HG02610 (cell line): ENCODE measurements at regions not wholly inside any gene's neighbourhood (a gene's known extent, or its start where the extent isn't known, plus 50 kb on each side); places are given as distances from the start of the nearest gene placed in this dataset.
"Not testable (repeated sequence)": the region's sequence is repeated elsewhere in the genome, so short reads cannot be mapped to it uniquely, and the experiment has no call there.

Experiments used
- ATAC-seq: cut with Tn5 transposase; IDR thresholded peaks from one replicate; pipeline ENCODE4 v1.9.1; 2021; ENCODE audit warnings: mild to moderate bottlenecking, moderate library complexity; ENCODE audit not compliant: unreplicated experiment

DNA sequence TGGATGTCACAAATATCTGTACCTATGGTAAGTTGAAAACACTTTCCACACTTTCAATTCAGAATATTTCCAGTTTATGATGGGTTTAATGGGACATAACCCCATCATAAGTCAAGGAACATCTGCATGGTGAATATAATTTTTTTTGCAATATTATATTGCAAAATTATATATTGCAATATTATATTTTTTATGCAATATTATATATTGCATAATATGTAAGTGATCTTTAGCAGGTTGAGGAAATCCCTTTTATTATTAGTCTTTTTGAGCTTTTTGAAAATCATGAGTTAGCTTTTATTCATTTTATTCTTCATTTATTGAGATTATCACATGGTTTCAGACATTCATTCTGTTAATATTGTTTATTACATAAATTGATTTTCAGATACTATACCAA is 342.2 kb upstream of the GALNT5 start:
- ATAC-seq, result no peak

DNA sequence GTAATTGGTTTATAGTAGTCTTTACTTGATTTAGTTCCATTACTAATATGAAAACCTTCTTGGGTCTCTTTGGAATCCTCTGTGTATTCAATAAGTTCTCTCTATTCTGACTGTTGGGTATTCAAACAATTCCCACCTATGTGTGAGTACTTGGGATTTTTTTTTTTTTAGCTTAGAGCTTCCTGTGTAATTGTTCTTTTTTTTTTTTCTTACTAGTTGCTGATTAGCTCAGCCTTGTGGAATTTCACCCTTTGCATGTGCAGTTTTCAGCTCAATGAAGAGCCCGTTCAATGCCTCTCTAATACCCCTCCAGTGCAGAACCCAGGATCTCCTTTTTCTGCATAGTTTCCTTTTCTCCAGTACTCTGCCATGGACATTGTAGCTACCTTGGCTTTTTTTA is 339.1 kb upstream of the GALNT5 start:
- no peak for ATAC-seq

DNA sequence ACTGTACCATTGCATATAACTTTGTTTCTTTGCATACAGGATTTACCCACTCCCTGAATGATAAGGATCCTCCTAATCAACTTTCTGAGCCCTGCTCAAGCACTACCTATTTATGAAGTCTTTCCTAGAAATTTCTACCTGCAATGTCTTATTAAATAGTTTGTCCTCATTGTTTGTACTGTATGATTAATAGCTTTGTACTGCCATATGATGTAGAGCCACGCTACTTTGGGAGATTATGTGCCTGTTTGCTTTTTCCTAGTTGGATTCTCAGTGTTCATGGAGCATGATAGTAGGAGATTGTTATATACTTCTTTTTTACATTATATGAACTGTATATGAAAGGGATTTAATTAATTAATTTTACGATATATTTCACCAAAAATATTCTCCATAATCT is 327.1 kb upstream of the GALNT5 start:
- no peak for ATAC-seq

DNA sequence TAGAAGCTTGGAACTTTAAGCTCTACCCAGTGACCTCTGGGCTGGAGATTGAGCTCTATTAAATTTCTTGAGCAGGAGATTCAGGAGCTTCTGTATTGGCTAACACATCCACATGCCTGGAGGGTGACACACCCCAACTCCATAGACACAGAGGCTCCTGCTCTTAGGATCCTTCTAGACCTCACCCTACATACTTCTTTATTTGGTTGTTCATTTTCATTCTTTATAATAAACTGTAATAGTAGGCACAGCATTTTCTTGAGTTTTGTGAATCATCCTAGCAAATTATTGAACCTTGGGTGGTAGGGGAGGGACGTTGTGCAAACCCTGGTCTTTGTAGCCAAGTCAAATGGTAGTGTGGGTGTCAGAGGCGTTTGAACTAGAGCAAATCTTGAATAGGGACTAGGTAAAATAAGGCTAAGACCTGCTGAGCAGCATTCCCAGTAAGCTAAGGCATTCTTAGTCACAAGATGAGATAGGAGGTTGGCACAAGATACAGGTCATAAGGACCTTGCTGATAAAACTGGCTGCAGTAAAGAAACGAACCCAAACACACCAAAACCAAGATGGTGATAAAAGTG is 323.8 kb upstream of the GALNT5 start:
- no peak for ATAC-seq

DNA sequence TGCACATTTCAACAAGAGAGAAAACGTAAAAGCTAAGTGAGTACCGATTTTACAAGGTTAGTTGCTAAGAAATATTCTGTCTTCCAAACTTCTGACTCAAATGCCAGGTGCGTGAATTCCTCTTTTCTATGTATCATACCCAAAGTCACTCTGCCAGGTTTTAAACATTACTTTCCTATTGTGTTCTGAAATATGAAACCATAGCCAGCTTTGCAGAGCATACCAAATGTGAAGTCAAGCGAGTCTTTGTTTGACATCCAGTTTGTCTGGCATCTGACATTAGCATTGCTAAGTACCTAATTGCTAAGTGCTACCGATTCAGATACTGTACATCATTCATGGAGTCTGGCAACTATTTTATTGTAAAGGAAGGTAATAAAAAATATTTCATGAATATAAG is 321.9 kb upstream of the GALNT5 start:
- ATAC-seq, result no peak

DNA sequence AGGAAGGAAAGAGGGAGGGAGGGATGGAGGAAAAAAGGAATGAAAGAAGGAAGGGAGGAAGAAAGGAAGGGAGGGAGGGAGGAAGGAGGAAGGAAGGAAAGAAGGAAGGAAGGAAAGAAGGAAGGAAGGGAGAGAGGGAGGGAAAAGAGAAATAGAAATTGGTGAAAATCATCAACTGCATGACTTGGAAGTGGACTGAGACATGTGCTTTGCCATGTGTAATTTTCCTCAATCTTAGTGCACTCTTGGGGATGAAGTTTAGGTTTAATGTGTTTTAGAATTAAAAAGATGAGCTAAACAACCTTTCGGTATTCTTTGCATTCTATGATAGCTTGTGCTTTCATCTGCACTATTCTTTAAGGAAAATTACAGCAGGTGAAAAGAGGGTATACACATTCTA is 320.1 kb upstream of the GALNT5 start:
- no peak for ATAC-seq

DNA sequence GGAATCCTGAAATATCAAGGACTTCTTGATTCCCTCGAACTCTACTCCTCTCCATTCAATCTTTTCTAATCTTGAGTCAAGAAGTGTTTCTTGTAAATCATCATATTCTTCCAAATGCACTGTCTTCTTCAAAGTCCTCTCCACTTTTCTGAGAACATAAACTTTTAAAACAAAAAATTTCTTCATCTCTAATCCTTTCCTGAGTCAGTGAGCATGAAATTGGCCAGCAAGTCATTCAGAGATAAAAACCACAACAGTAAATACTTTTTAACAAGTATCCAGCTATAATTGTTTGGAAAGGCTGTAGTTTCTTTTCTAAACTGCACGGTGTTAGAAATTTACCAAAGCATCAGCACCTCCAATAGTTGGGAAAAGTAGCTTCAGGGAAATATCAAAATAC is 312.6 kb upstream of the GALNT5 start:
- no peak for ATAC-seq

DNA sequence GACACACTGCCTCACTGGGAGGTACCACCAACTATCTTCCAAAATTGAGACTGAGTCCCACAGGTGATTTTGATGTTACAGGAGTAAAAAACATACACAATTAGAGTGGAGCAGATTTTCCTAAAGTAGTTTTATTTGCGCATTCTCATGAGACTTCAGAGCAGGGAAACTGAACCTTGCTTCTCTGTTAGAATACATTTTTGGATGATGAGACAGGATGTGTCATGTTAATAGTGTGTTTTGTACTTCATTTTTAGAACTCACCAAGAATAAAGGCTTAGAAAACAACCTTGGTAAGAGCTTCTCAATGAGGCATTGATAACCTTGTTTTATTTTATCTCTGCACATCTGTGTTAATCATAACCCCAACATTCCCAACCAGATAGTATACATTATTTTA is 310.2 kb upstream of the GALNT5 start:
- no peak for ATAC-seq

DNA sequence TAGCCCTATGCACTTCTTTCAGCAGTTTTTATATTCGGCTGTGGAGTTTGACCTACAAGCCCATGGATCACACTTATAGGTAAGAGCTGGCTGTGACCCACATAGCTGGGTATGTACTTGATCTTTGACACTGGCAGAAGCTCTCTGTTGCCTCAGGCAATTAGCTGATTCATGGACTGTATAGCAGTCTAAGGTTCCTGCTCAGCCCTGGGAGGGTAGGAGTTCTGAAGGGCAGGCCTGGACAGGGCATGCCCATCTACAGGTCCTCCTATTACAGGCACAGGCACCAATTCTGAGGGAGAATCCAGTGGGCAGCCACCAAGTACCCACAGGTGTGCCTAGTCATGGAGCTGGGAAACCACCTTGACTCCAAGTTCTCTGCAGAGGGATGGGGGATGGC is 301.8 kb upstream of the GALNT5 start:
- no peak for ATAC-seq

DNA sequence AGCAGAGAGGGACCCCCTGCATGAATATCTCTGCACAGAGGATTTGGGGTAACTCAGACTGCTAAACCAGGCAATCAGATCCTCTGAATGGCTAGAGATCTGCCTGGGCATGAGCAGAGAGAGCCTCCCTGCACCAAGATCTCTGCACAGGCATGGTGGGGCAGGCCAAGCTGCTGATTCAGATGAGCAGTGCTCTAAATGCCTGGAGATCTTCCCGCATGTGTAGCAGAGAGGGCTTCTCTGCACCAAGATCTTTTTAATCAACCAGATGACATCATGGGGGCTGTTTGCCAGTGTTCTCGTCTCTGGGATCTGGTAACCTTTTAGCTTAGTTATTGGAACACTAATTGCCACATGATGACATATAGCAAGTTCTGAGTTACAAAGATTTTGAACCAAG is 301.3 kb upstream of the GALNT5 start:
- ATAC-seq, result no peak

DNA sequence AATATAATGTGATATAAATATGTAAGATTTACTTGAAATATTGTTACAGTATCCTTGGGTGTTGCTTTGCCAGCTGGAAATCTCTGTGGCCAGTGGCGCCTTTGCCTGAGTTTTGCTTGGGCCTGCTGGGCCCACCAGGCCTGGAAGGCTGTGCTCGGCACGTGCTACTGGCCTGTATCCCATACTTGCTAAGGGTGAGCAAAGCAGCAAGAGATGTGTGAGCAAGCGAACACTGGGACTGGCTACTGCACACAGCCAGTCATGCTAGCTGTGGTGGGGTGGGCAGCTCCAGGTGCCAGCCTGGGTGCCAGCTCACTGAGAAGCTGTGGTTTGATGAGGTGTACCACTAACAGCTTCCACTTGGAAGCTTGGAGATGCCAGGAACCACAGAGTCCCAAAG is 299.1 kb upstream of the GALNT5 start:
- ATAC-seq, result no peak

DNA sequence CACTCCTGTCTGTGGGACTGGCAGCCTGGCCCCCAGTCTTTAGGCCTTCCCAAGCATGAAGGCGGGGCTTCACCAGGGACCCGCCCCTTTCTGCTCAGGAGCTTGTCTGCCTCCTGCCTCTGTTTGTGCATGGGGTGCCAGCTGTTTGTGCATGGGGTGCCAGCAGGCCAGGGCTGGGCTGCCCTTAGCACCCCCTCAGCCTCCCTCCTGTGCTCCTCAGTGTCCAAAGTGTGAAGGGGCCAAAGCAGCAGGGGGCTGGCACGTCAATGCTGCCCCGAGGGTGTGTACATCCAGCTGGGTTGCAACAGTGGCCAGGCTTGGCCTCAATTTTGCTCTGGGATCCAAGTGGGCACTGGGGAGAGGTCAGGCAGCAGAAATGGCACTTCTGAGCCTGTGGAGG is 298.0 kb upstream of the GALNT5 start:
- ATAC-seq, result no peak

DNA sequence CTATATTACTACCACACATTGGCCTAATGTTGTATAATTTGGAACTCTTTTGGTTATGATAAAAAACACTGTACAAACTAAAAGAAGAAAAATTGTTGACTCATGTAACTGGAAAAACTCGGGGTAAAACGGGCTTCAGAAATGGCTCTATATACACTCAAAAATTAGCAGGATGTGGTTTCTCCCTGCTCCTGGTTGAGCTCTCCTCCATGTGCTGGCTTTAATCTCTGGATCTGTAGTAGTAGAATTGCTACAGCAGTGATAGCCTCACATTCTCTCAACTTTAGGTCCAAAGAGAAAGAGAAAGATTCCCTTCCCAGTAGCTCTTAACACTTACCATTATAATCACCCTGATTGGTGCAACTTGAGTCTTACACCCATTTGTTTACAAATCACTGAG is 274.9 kb upstream of the GALNT5 start:
- ATAC-seq, result no peak

DNA sequence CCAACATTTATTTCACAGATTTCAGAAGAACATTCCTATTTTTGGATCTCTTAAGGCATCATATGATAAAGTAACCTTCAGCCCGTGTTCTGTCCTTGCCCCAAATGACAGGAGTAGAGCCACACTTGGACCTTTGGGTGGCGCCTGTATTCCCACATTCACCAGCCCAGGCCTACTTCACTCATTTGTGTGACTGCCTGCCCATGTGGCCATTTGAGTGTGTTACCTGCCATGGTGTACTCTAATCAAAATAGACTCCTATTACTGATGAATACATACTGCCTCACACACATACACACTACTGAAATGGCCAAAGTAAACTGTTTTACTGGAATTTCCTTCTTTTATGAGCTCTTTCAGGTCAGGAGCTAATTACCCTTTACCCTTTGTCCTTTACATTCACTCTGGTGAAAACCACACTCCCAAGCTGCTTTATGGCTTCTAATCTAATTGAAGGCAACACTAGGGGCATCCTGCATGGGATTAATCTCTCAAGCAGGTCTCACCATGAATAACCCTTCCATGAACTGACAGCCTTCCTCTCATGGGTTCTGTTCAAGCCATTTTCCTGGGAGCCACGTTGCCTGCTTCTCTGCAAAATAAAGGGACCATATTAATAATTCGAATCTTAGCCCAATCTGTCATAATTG is 271.0 kb upstream of the GALNT5 start:
- no peak for ATAC-seq

DNA sequence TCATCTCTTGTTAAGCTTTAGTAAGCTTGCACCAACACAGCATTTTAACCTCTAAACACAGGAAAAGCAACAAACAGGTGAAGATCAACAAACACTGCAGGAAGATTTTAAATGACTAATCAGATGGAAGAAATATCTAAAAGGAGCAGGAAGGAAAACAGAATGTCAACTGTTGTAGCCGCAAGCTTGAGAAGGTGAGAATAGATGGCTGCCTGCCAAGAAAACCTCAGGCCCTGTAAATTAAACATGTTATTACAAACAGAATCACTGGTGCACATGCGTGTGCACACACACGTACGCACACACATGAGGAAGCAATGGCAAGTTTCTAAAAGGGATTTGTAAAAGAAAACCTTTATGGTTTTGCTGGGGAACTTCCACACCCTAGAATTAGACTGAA is 257.8 kb upstream of the GALNT5 start:
- ATAC-seq, result no peak

DNA sequence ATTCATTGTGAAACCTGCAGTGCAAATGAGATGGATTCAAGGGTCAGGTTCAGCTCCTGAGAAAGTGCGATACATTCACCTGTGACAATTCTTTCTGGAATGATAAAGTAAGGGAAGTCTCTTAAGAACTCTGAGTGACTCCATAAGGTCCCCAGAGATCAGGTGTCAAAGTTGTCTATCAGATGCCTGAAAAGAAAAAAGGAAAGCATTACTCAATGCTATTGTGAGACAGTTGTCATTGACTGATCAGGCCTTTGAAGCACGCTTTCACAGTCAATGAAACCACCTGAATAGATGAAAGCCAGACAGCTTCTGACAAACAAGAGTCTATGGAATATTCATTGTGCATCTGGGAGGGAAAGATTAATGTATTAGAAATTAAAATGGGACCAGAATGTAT is 252.7 kb upstream of the GALNT5 start:
- ATAC-seq, result no peak

DNA sequence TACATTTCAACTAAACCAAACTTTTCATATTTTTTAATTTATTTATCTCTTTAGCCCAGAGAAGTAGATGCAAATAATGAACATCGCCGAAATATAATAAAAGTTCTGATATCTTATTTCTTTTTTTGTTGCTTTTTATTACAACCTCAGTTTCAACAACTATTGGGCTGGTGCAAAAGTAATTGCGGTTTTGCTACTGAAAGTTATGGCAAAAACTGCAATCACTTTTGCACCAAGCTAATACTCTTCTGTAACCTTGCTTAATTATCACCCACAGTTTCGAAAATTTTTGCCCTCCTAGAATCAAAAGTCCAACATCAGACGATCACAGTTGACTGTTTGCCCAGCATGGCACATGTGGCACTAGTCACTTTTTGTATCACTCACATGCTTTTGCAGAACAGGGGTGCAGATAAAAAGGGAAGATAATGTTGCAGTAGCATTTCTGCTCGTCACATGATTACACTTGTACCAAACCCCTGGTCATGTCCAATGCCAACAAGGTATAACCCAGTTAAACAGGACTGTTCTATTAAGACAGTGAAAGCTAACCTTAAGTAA is 242.4 kb upstream of the GALNT5 start:
- ATAC-seq, result no peak

DNA sequence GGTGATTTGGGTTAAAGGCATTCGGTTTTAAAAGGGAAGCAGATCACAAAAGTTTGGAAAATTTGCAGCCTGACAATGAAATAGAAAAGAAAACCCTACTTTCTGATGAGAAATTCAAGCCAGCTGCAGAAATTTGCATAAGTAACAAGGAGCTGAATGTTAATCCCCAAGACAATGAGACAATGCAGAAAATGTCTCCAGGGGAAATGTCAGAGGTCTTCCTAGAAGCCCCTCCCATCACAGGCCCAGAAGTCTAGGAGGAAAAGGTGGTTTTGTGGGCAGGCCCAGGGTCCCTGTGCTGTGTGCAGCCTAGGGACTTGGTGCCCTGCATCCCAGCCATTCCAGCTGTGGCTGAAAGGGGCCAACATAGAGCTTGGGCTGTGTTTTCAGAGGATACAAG is 234.2 kb upstream of the GALNT5 start:
- not testable (repeated sequence) for ATAC-seq

DNA sequence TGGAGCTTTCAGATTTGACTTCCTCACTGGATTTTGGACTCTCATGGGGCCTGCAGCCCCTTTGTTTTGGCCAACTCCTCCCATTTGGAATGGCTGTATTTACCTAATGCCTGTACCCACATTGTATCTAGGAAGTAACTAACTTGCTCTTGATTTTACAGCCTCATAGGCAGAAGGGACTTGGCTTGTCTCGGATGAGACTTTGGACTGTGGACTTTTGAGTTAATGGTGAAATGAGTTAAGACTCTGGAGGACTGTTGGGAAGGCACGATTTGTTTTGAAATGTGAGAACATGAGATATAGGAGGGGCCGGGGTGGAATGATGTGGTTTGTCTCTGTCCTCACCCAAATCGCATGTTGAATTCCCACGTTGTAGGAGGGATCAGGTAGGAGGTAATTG is 233.4 kb upstream of the GALNT5 start:
- no peak for ATAC-seq

DNA sequence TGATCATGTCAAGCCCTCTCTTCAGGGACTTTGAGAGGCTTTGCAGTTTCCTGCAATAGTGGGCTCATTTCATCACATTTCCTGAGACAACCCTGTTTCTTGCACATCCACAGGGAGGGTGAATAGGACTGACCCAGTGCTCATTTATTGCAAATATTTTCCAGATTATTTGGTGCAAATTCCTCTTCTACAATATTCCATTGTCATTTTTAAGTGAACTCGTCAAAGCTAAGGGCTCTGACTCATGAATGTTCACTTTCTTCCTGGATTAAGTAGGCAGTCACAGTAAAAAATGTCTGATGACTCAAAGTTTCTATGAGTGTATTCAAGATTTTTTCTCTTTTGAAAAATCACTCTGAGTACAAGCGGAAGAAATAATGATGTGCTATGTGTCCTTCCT is 225.5 kb upstream of the GALNT5 start:
- no peak for ATAC-seq

DNA sequence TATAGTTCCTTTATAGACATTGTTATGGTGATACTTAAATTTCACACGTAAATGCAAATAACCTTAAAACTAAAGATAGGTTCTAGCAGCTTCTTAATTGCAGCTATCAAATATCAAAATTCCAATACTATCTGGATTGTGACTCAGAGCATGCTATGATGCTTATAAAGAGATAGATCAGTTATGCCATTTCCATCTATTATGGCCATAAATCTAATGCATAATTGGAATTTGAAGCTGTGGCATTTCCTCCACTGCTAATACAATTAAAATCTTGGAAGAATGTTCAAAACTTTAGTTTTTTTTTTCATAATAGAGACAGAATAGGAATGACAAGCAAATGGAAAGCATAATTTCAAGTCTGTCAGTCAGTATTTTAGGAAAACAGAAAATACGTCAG is 220.8 kb upstream of the GALNT5 start:
- no peak for ATAC-seq

DNA sequence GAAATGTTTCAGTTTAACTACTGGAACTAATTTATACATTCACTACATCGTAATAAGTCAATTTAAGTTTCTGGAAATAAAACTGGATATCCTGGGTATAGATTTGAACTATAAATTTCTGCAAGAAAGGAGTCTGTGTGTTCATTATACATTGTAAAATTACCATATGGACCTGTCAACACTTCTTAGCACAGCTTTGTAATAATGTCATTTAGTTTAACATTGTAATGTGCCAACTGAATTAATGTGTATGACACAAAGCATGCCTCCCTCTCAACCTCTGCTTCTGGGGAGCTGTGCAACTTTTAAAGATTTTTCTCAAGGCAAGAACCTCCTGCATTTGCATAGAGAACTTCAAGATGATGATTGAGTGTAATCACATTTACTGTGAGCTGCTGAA is 213.7 kb upstream of the GALNT5 start:
- ATAC-seq, result no peak

DNA sequence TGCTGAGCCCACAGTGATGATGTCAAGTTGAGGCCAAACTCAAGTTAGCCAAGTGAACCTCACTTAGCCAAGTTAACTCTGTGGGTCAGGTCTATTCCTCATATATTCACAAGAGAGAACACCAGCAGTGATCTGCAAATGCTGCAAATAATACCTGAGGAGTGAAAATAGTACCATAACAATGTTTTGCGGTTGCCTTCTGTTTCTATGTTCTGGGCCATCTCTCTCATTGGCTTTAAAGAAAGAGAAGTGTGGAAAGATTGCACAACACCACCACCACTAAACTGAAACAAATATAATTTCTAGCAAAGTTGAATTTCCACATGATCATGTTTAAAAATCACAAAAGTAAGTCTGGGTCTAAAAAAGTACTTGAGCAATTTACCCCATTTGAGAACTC is 211.1 kb upstream of the GALNT5 start:
- no peak for ATAC-seq
